Endothelial cell of umbilical vein (primary cell): ENCODE measurements at regions not wholly inside any gene's neighbourhood (a gene's known extent, or its start where the extent isn't known, plus 50 kb on each side); places are given as distances from the start of the nearest gene placed in this dataset.

Source experiments
- EZH2 ChIP-seq: IDR thresholded peaks from 2 replicates; pipeline ENCODE4 v1.6.1; 2012; ENCODE audit warnings: borderline replicate concordance, low read depth, mild to moderate bottlenecking, moderate library complexity, low read length, inconsistent platforms; ENCODE audit not compliant: severe bottlenecking
- FOS ChIP-seq: IDR thresholded peaks from 2 replicates; pipeline ENCODE4 v1.6.1; 2011; ENCODE audit warnings: mild to moderate bottlenecking, low read length, moderate library complexity, borderline replicate concordance; ENCODE audit not compliant: insufficient read depth
- GATA2 ChIP-seq: IDR thresholded peaks from 2 replicates; pipeline ENCODE4 v1.7.0; 2011; ENCODE audit warnings: low read depth, mild to moderate bottlenecking, moderate library complexity, mixed read lengths, low read length; ENCODE audit not compliant: insufficient read length, insufficient read depth
- JUN ChIP-seq: IDR thresholded peaks from 2 replicates; pipeline ENCODE4 v1.6.1; 2011; ENCODE audit warnings: borderline replicate concordance, low read depth; ENCODE audit not compliant: insufficient read length, insufficient read depth
- MYC ChIP-seq: IDR thresholded peaks from one replicate; pipeline ENCODE4 v1.6.1; 2011; ENCODE audit warnings: mild to moderate bottlenecking, low read depth, low read length
- POLR2A ChIP-seq: IDR thresholded peaks from 2 replicates; pipeline ENCODE4 v1.6.1; 2012; ENCODE audit warnings: low read depth, mild to moderate bottlenecking, control low read depth, low read length
- POLR2AphosphoS5 ChIP-seq: IDR thresholded peaks from 2 replicates; pipeline ENCODE4 v1.6.1; 2012; ENCODE audit warnings: low read depth, mild to moderate bottlenecking, control low read depth, low read length, moderate library complexity; ENCODE audit not compliant: insufficient read depth
- TF ChIP-seq, protein P1 (sequence below), 2 donors: IDR thresholded peaks; 1 replicate in 1 of 2; 2 replicates in 1 of 2; pipeline ENCODE4 v1.5.1; 2011; ENCODE audit warnings: low read length in 2 of 2, mild to moderate bottlenecking in 2 of 2, moderate library complexity in 2 of 2, control low read depth in 1 of 2, inconsistent platforms in 1 of 2, low read depth in 1 of 2; ENCODE audit not compliant: insufficient read depth in 1 of 2; ENCODE audit errors: extremely low read depth in 1 of 2
- TF ChIP-seq, protein P2 (sequence below): IDR thresholded peaks from 2 replicates; pipeline ENCODE4 v1.6.1; 2011; ENCODE audit not compliant: insufficient read depth, insufficient read length

DNA sequence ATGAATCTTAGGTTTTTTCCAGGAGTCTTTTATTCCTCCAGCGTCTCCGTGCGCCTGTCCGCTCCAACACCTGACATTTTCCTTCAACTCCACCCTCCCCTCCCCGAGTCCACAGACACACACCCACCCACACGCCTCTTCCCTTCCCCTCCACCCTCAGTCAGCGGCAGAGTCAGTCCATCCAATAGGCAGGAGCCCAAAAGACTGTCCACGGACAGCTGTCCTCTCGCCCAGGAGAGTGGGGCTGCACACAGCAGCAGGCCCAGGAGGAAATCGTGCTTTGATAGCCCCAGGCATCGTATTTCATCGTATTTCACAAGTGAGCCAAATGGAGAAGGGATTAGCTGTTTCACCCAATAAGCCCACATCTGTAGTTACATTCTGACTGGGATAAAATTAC, 285.1 kb downstream of the ZEB1 start:
- TF ChIP-seq EZH2 (no peak), JUN (no peak), POLR2A (no peak), POLR2AphosphoS5 (no peak), GATA2 (no peak), FOS (no peak), MYC (no peak)
- TF ChIP-seq, protein P1, sequence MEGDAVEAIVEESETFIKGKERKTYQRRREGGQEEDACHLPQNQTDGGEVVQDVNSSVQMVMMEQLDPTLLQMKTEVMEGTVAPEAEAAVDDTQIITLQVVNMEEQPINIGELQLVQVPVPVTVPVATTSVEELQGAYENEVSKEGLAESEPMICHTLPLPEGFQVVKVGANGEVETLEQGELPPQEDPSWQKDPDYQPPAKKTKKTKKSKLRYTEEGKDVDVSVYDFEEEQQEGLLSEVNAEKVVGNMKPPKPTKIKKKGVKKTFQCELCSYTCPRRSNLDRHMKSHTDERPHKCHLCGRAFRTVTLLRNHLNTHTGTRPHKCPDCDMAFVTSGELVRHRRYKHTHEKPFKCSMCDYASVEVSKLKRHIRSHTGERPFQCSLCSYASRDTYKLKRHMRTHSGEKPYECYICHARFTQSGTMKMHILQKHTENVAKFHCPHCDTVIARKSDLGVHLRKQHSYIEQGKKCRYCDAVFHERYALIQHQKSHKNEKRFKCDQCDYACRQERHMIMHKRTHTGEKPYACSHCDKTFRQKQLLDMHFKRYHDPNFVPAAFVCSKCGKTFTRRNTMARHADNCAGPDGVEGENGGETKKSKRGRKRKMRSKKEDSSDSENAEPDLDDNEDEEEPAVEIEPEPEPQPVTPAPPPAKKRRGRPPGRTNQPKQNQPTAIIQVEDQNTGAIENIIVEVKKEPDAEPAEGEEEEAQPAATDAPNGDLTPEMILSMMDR (IDR thresholded peaks at IDR 0.05; ENCODE audit: extremely low read depth in 1 of 2, insufficient read depth in 1 of 2, low read depth in 1 of 2, low read length in 2 of 2): no peak
- TF ChIP-seq, protein P2, sequence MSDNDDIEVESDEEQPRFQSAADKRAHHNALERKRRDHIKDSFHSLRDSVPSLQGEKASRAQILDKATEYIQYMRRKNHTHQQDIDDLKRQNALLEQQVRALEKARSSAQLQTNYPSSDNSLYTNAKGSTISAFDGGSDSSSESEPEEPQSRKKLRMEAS: no peak
